AG10803 (cell line): ENCODE measurements at regions not wholly inside any gene's neighbourhood (a gene's known extent, or its start where the extent isn't known, plus 50 kb on each side); places are given as distances from the start of the nearest gene placed in this dataset.
A peak's percentile ranks its signal among the peaks of the same experiment; 100 is the strongest.
"Not testable (repeated sequence)": the region's sequence is repeated elsewhere in the genome, so short reads cannot be mapped to it uniquely, and the experiment has no call there.

Source experiments
- DNase-seq: peaks from one replicate; pipeline ENCODE4 v3.0.0; 2010; ENCODE audit warnings: low read depth
- H3K4me3 ChIP-seq: 2 replicates; pipeline ENCODE4 v1.5.1; 2011; ENCODE audit warnings: mild to moderate bottlenecking, low read length, control low read depth
- CTCF ChIP-seq: conservative IDR thresholded peaks from 2 replicates; pipeline ENCODE4 v1.5.1; 2011; ENCODE audit warnings: mild to moderate bottlenecking, low read length, control low read depth, inconsistent platforms

- H3K4me3 ChIP-seq = no peak overlapping the region
- peak; percentile 8 for DNase-seq
- TF ChIP-seq CTCF = no peak
Observed at GRCh38 chr6:66508433-66508832, 801.4 kb upstream of the EYS start.

- no peak overlapping the region for H3K4me3 ChIP-seq
- TF ChIP-seq CTCF = no peak
- no peak for DNase-seq
Observed at GRCh38 chr6:66499851-66500250, 792.8 kb upstream of the EYS start.

- H3K4me3 ChIP-seq = no peak overlapping the region
- peak; percentile 30; the same call in 1 of the 2 replicates for TF ChIP-seq CTCF
- DNase-seq = peak; percentile 4
Observed at GRCh38 chr6:66496659-66497058, 789.6 kb upstream of the EYS start.

GRCh38 chr6:66494643-66495042 lies 787.6 kb upstream of the EYS start:
- not testable (repeated sequence) for DNase-seq, H3K4me3 ChIP-seq

GRCh38 chr6:66489269-66489987 lies 782.4 kb upstream of the EYS start:
- no peak for DNase-seq
- H3K4me3 ChIP-seq = no peak overlapping the region
- no peak for TF ChIP-seq CTCF

- no peak for TF ChIP-seq CTCF
- DNase-seq = no peak
- H3K4me3 ChIP-seq = no peak overlapping the region
Observed at GRCh38 chr6:66481216-66481615, 774.2 kb upstream of the EYS start.

GRCh38 chr6:66478705-66479104 lies 771.7 kb upstream of the EYS start:
- TF ChIP-seq CTCF = no peak
- H3K4me3 ChIP-seq = no peak overlapping the region
- DNase-seq = no peak
